Endothelial cell of umbilical vein (primary cell): ENCODE measurements at regions not wholly inside any gene's neighbourhood (a gene's known extent, or its start where the extent isn't known, plus 50 kb on each side); places are given as distances from the start of the nearest gene placed in this dataset.

ENCODE experiments used
- BruUV-seq: library from RNA; stranded (reverse); fragments of 400-500 nt; replicated peaks from 2 replicates; lab custom pipeline; 2021; lab: Mats Ljungman, UMichigan
- CTCF ChIA-PET: fragments of 300-600, 350-600 bp; sonication (Branson Sonifier 250); formaldehyde crosslinking; loops from one replicate; lab custom pipeline; 2021; ENCODE audit warnings: antibody characterized with exemption, inconsistent platforms; lab: Charles Lee
- POLR2A ChIA-PET: fragments of 300-600, 350-600 bp; sonication (Branson Sonifier 250); formaldehyde crosslinking; loops from one replicate; lab custom pipeline; 2021; ENCODE audit warnings: antibody characterized with exemption, inconsistent platforms; lab: Charles Lee
- DNase-seq: peaks from one replicate; pipeline ENCODE4 v3.0.0-alpha.2; 2011; ENCODE audit warnings: low read depth, low spot score
- FAIRE-seq: peaks from 2 replicates; lab custom pipeline; 2011; peaks lifted over from hg19 to GRCh38; lab: Jason Lieb, UNC
- H2AFZ ChIP-seq: 2 replicates; pipeline ENCODE4 v1.6.0; 2012; ENCODE audit warnings: low read depth, low read length, control low read depth, inconsistent platforms
- H3K27ac ChIP-seq: 2 replicates; pipeline ENCODE4 v1.5.1; 2011; ENCODE audit warnings: low read depth, mild to moderate bottlenecking, control low read depth, low read length, moderate library complexity; ENCODE audit not compliant: insufficient read depth
- H3K27me3 ChIP-seq, 2 experiments: 2 replicates each; pipeline versions ENCODE4 v1.6.0 to v1.6.1; 2011; ENCODE audit warnings: low read length in 2 of 2, mixed read lengths in 1 of 2; ENCODE audit not compliant: control insufficient read depth in 2 of 2, insufficient read depth in 2 of 2
- H3K36me3 ChIP-seq, 2 experiments: 2 replicates in 1 of 2; 3 replicates in 1 of 2; pipeline ENCODE4 v1.5.1; 2011; ENCODE audit warnings: low read length in 2 of 2, mild to moderate bottlenecking in 1 of 2, moderate library complexity in 1 of 2; ENCODE audit not compliant: control insufficient read depth in 2 of 2, insufficient read depth in 2 of 2; ENCODE audit errors: extremely low read depth in 1 of 2
- H3K4me1 ChIP-seq: 3 replicates; pipeline ENCODE4 v1.5.1; 2011; ENCODE audit warnings: mild to moderate bottlenecking, low read length; ENCODE audit not compliant: control insufficient read depth, insufficient read depth; ENCODE audit errors: extremely low read depth
- H3K4me2 ChIP-seq: 2 replicates; pipeline ENCODE4 v1.6.1; 2011; ENCODE audit warnings: low read length, control low read depth, mixed read lengths; ENCODE audit not compliant: insufficient read depth
- H3K4me3 ChIP-seq, 3 experiments: fragments of 200-600 bp in 1 of 3; sonication (generic), shearing (Covaris generic) in 1 of 3; replicated peaks in 1 of 3; 2 replicates each; pipeline ENCODE4 v1.5.1; 2011 to 2016; ENCODE audit warnings: control low read depth in 3 of 3, low read length in 3 of 3, mild to moderate bottlenecking in 2 of 3, inconsistent platforms in 1 of 3, low read depth in 1 of 3, moderate library complexity in 1 of 3; ENCODE audit not compliant: insufficient read depth in 1 of 3
- H3K79me2 ChIP-seq: 2 replicates; pipeline ENCODE4 v1.6.0; 2012; ENCODE audit warnings: low read length, inconsistent platforms; ENCODE audit not compliant: control insufficient read depth, insufficient read depth
- H3K9ac ChIP-seq: replicated peaks from 2 replicates; pipeline ENCODE3; 2011; ENCODE audit warnings: low read length, control low read depth; ENCODE audit not compliant: insufficient read depth; ENCODE audit errors: extremely low read depth
- H3K9me1 ChIP-seq: replicated peaks from 3 replicates; pipeline ENCODE4 v1.6.0; 2011; ENCODE audit warnings: mild to moderate bottlenecking, low read length; ENCODE audit not compliant: control insufficient read depth, insufficient read depth; ENCODE audit errors: extremely low read depth
- H3K9me3 ChIP-seq: replicated peaks from 2 replicates; pipeline ENCODE4 v1.5.1; 2012; ENCODE audit warnings: low read length, inconsistent platforms; ENCODE audit not compliant: control insufficient read depth, insufficient read depth
- H4K20me1 ChIP-seq: replicated peaks from 2 replicates; pipeline ENCODE3; 2011; ENCODE audit warnings: mild to moderate bottlenecking, low read length; ENCODE audit not compliant: control insufficient read depth, insufficient read depth; ENCODE audit errors: extremely low read depth
- EZH2 ChIP-seq: IDR thresholded peaks from 2 replicates; pipeline ENCODE4 v1.6.1; 2012; ENCODE audit warnings: borderline replicate concordance, low read depth, mild to moderate bottlenecking, moderate library complexity, low read length, inconsistent platforms; ENCODE audit not compliant: severe bottlenecking
- FOS ChIP-seq: IDR thresholded peaks from 2 replicates; pipeline ENCODE4 v1.6.1; 2011; ENCODE audit warnings: mild to moderate bottlenecking, low read length, moderate library complexity, borderline replicate concordance; ENCODE audit not compliant: insufficient read depth
- GATA2 ChIP-seq: IDR thresholded peaks from 2 replicates; pipeline ENCODE4 v1.7.0; 2011; ENCODE audit warnings: low read depth, mild to moderate bottlenecking, moderate library complexity, mixed read lengths, low read length; ENCODE audit not compliant: insufficient read length, insufficient read depth
- JUN ChIP-seq: IDR thresholded peaks from 2 replicates; pipeline ENCODE4 v1.6.1; 2011; ENCODE audit warnings: borderline replicate concordance, low read depth; ENCODE audit not compliant: insufficient read length, insufficient read depth
- MYC ChIP-seq: IDR thresholded peaks from one replicate; pipeline ENCODE4 v1.6.1; 2011; ENCODE audit warnings: mild to moderate bottlenecking, low read depth, low read length
- POLR2A ChIP-seq: IDR thresholded peaks from 2 replicates; pipeline ENCODE4 v1.6.1; 2012; ENCODE audit warnings: low read depth, mild to moderate bottlenecking, control low read depth, low read length
- POLR2AphosphoS5 ChIP-seq: IDR thresholded peaks from 2 replicates; pipeline ENCODE4 v1.6.1; 2012; ENCODE audit warnings: low read depth, mild to moderate bottlenecking, control low read depth, low read length, moderate library complexity; ENCODE audit not compliant: insufficient read depth
- dilution Hi-C: fragments of 300-500 bp; cut with MboI; formaldehyde crosslinking; loops from one replicate; pipeline ENCODE4 v1.15.0; 2019; ENCODE audit warnings: low sequenced_read_pairs; ENCODE audit not compliant: extremely low pct_ligation_motif_present
- intact Hi-C: fragments of 100-400 bp; cut with micrococcal nuclease; formaldehyde crosslinking; loops from one replicate; pipeline ENCODE4 v1.10.0; 2022
- TF ChIP-seq, protein P1 (sequence below), 2 donors: IDR thresholded peaks; 1 replicate in 1 of 2; 2 replicates in 1 of 2; pipeline ENCODE4 v1.5.1; 2011; ENCODE audit warnings: low read length in 2 of 2, mild to moderate bottlenecking in 2 of 2, moderate library complexity in 2 of 2, control low read depth in 1 of 2, inconsistent platforms in 1 of 2, low read depth in 1 of 2; ENCODE audit not compliant: insufficient read depth in 1 of 2; ENCODE audit errors: extremely low read depth in 1 of 2
- TF ChIP-seq, protein P2 (sequence below): IDR thresholded peaks from 2 replicates; pipeline ENCODE4 v1.6.1; 2011; ENCODE audit not compliant: insufficient read depth, insufficient read length

DNA sequence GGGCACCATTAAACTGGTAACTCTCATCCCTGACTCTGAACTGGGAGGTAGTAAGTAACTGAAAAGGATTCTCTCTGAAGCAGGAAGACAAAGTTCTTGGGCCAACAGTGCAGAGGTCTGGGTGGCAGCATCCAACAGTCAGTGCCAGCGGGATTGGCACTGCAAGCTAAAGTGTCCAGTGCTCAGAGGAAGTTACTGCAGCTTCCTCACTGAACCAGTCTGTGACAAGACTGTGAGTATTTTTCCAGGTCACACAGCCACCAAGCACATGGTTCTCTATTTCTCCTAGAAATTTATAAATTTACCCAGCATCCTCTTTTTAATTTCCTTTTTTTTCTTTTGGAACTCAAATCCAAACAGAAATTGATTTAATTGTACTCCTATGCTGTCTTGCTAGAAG, 81.6 kb upstream of the FAR2 start:
- dilution Hi-C loops (no loop called here), intact Hi-C loops (no loop called here)
- Histone ChIP-seq H3K4me1 (peaks cover 8% of the 10 kb centered on the region), H4K20me1 (no peaks in the 10 kb centered on the region), H3K4me3 (no peak overlapping the region), H3K36me3 (no peaks in the 10 kb centered on the region), H3K79me2 (no peaks in the 10 kb centered on the region), H2AFZ (no peak overlapping the region), H3K9me3 (no peaks in the 10 kb centered on the region), H3K4me2 (no peak overlapping the region), H3K27ac (no peak overlapping the region), H3K9me1 (no peaks in the 10 kb centered on the region), H3K27me3 (peaks cover 2 to 9% of the 10 kb centered on the region in 2 experiments), H3K9ac (no peak overlapping the region)
- FAIRE-seq (no peak), DNase-seq (no peak)
- ChIA-PET CTCF (interaction anchor here (1.4 kb wide), 1 partner anchor 217 kb away, joined by 3 read pairs; no protein-coding TSS in a partner anchor), POLR2A (no interaction called here)
- TF ChIP-seq POLR2A (no peak), FOS (no peak), MYC (no peak), EZH2 (no peak)
- TF ChIP-seq, protein P1, sequence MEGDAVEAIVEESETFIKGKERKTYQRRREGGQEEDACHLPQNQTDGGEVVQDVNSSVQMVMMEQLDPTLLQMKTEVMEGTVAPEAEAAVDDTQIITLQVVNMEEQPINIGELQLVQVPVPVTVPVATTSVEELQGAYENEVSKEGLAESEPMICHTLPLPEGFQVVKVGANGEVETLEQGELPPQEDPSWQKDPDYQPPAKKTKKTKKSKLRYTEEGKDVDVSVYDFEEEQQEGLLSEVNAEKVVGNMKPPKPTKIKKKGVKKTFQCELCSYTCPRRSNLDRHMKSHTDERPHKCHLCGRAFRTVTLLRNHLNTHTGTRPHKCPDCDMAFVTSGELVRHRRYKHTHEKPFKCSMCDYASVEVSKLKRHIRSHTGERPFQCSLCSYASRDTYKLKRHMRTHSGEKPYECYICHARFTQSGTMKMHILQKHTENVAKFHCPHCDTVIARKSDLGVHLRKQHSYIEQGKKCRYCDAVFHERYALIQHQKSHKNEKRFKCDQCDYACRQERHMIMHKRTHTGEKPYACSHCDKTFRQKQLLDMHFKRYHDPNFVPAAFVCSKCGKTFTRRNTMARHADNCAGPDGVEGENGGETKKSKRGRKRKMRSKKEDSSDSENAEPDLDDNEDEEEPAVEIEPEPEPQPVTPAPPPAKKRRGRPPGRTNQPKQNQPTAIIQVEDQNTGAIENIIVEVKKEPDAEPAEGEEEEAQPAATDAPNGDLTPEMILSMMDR (IDR thresholded peaks at IDR 0.05; ENCODE audit: extremely low read depth in 1 of 2, insufficient read depth in 1 of 2, low read depth in 1 of 2, low read length in 2 of 2), result no peak
- TF ChIP-seq, protein P2, sequence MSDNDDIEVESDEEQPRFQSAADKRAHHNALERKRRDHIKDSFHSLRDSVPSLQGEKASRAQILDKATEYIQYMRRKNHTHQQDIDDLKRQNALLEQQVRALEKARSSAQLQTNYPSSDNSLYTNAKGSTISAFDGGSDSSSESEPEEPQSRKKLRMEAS, result no peak
- BruUV-seq, result no TSS peak

DNA sequence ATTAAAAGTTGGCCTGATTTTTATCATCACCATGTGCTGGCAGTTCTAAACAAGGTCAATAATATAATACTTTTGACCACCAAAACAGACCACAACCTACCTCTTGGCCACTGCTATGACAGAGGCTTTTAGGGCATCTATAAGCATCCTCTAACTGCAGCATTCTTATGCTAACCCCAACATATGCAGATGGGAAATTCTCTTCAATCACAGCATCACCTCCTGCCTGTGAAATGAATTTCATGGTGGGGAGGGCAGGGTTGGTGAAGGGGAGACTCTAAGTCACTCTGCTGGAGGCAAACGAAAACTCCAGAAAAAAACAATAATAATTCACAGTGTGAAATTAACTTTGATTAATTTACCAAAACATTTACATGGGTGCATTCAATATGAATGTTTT, 78.8 kb upstream of the FAR2 start:
- Histone ChIP-seq H3K9me3 (no peaks in the 10 kb centered on the region), H3K36me3 (no peaks in the 10 kb centered on the region), H4K20me1 (no peaks in the 10 kb centered on the region), H3K4me3 (no peak overlapping the region), H3K27me3 (peaks cover 2 to 12% of the 10 kb centered on the region in 2 experiments), H3K9me1 (no peaks in the 10 kb centered on the region), H3K27ac (no peak overlapping the region), H3K79me2 (no peaks in the 10 kb centered on the region), H2AFZ (no peak overlapping the region), H3K9ac (no peak overlapping the region), H3K4me2 (no peak overlapping the region), H3K4me1 (peaks cover 8% of the 10 kb centered on the region)
- dilution Hi-C loops (no loop called here), intact Hi-C loops (no loop called here)
- FAIRE-seq, result no peak
- POLR2A ChIA-PET, result no interaction called here
- TF ChIP-seq EZH2 (no peak), POLR2AphosphoS5 (no peak), JUN (no peak), FOS (no peak), MYC (no peak), GATA2 (no peak), POLR2A (no peak)
- TF ChIP-seq, protein P1 (IDR thresholded peaks at IDR 0.05; ENCODE audit: extremely low read depth in 1 of 2, insufficient read depth in 1 of 2, low read depth in 1 of 2, low read length in 2 of 2), result no peak
- TF ChIP-seq, protein P2, result no peak
- CTCF ChIA-PET, result no interaction called here
- BruUV-seq, result no TSS peak
- no peak for DNase-seq
